Activated naive CD8-positive, alpha-beta T cell (primary cell): ENCODE measurements at regions not wholly inside any gene's neighbourhood (a gene's known extent, or its start where the extent isn't known, plus 50 kb on each side); places are given as distances from the start of the nearest gene placed in this dataset.
A peak's percentile ranks its signal among the peaks of the same experiment; 100 is the strongest.

Experiments
- H3K27ac Mint-ChIP-seq: one replicate; pipeline ENCODE4 v1.8.0; 2021; ENCODE audit warnings: mixed read lengths
- H3K27me3 Mint-ChIP-seq: one replicate; pipeline ENCODE4 v1.8.0; 2021; ENCODE audit warnings: mixed read lengths
- H3K36me3 Mint-ChIP-seq: one replicate; pipeline ENCODE4 v1.8.0; 2021; ENCODE audit warnings: mixed read lengths
- H3K4me1 Mint-ChIP-seq: one replicate; pipeline ENCODE4 v1.8.0; 2021; ENCODE audit warnings: low read depth, mixed read lengths
- H3K4me3 Mint-ChIP-seq: one replicate; pipeline ENCODE4 v1.8.0; 2021; ENCODE audit warnings: mild to moderate bottlenecking, mixed read lengths
- H3K9me3 Mint-ChIP-seq: one replicate; pipeline ENCODE4 v1.8.0; 2021; ENCODE audit warnings: low read depth, mixed read lengths

DNA sequence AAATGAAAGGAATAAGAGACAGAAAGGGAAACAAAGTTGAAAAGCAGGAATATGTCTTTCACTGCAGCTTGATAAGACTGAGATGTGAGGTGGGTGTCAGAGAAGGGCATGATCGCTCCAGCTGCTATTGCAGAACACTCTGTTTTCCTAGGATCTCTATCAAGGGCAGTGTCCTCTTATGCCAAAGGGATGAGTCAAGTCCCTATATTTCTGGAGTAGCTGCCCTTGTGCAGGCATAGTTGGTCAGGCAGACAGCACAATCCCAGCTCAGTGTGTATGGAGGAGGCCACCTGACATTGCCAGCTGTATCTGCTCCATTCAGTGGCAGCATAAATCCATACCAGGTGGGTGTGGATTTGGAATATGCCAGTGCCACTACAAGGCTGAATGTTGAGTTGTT is 101.6 kb downstream of the DAD1 start:
- H3K27ac Mint-ChIP-seq, result peak overlapping the region; percentile 96
- peak overlapping the region; percentile 93 for H3K4me3 Mint-ChIP-seq
- H3K4me1 Mint-ChIP-seq, result peaks cover 8% of the 10 kb centered on the region
- no peaks in the 10 kb centered on the region for H3K27me3 Mint-ChIP-seq
- H3K9me3 Mint-ChIP-seq, result no peaks in the 10 kb centered on the region
- peaks cover 6% of the 10 kb centered on the region for H3K36me3 Mint-ChIP-seq

DNA sequence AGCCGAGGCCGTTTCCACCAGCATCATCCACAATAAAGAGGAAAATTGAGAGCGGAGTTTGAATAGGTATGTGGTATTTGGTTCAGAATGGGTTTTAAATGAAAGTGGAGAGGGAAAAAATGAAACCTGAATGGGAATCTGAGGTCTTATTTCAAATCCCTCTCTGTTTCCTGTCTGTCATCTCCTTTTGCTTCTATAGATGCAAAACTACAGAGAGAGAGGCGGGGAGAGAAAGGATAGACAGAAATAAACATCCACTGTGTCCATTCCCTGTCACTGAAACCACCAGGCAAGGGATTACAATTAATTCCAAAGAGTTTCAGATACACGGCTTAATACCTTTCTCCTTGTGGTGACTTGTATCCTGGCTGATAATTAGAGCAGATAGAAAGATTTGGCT is 102.3 kb downstream of the DAD1 start:
- H3K27ac Mint-ChIP-seq, result peak overlapping the region; percentile 96
- H3K27me3 Mint-ChIP-seq, result no peaks in the 10 kb centered on the region
- H3K4me1 Mint-ChIP-seq, result peaks cover 6% of the 10 kb centered on the region
- H3K4me3 Mint-ChIP-seq, result peak overlapping the region; percentile 93
- H3K9me3 Mint-ChIP-seq, result no peaks in the 10 kb centered on the region
- peaks cover 4% of the 10 kb centered on the region for H3K36me3 Mint-ChIP-seq

DNA sequence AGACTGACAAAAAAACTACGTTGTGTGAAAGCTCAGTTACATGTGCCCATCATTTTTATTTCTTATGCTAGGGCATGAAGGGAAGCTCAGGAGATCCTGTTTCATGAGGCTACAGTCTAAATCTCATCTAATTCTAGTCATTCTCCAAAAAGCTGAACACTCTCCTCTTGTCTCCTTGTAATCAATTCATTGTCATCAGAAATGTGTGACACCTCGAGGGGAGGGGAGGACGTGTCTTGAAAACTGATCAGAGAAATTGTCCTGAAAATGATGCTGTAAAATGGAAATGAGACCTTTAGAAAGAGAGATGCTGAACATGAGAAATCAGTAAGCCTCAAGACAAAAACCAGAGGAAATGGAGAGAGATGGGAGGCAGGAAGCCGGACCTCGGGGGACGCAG is 103.4 kb downstream of the DAD1 start:
- no peaks in the 10 kb centered on the region for H3K27me3 Mint-ChIP-seq
- no peaks in the 10 kb centered on the region for H3K9me3 Mint-ChIP-seq
- H3K4me1 Mint-ChIP-seq, result peaks cover 2% of the 10 kb centered on the region
- H3K36me3 Mint-ChIP-seq, result peaks cover 4% of the 10 kb centered on the region
- peak overlapping the region; percentile 93 for H3K4me3 Mint-ChIP-seq
- peak overlapping the region; percentile 85 for H3K27ac Mint-ChIP-seq

DNA sequence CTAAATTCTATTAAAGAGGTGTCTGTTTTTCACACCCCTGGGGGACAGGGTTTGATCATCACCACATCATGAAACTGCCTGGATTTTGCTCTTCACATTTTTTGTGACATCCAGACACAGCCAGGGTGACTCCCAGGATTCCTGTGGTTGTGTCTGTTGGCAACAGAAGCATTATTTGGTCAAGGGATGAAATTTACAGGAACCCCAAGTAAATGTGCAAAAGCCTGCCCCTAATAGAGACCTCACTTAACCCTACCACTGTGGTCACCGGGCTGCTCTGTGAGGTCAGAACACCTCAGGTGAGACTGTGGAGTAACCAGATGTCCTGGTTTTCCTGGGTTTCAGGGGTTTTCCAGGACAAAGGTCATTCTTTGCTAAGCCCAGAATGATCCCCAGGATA is 103.8 kb downstream of the DAD1 start:
- Mint-ChIP-seq H3K27ac (peak overlapping the region; percentile 85), H3K4me3 (peak overlapping the region; percentile 93), H3K27me3 (no peaks in the 10 kb centered on the region), H3K4me1 (peaks cover 2% of the 10 kb centered on the region), H3K9me3 (no peaks in the 10 kb centered on the region), H3K36me3 (peaks cover 4% of the 10 kb centered on the region)

DNA sequence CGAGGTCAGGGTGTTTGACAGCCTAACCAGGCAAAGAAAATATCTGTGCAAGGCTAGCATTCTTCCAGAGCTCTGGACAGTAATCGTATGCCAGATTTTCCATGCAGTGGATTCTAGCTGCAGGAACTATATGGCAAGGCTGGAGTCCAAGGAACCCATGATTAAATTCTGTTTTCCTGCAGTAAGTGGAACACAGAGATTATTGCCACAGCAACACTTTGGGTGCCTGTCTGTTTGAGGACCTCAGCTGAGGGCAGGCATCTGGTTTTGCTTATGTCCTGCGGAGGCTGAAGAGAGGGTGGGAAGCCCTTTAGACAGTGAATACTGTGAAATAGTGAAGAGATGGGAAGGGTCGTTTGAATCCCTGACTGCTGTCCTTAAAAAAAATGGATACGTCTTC is 104.4 kb downstream of the DAD1 start:
- Mint-ChIP-seq H3K27me3 (no peaks in the 10 kb centered on the region), H3K27ac (peak overlapping the region; percentile 73), H3K4me1 (peaks cover 2% of the 10 kb centered on the region), H3K9me3 (no peaks in the 10 kb centered on the region), H3K36me3 (peaks cover 4% of the 10 kb centered on the region), H3K4me3 (peak overlapping the region; percentile 93)

DNA sequence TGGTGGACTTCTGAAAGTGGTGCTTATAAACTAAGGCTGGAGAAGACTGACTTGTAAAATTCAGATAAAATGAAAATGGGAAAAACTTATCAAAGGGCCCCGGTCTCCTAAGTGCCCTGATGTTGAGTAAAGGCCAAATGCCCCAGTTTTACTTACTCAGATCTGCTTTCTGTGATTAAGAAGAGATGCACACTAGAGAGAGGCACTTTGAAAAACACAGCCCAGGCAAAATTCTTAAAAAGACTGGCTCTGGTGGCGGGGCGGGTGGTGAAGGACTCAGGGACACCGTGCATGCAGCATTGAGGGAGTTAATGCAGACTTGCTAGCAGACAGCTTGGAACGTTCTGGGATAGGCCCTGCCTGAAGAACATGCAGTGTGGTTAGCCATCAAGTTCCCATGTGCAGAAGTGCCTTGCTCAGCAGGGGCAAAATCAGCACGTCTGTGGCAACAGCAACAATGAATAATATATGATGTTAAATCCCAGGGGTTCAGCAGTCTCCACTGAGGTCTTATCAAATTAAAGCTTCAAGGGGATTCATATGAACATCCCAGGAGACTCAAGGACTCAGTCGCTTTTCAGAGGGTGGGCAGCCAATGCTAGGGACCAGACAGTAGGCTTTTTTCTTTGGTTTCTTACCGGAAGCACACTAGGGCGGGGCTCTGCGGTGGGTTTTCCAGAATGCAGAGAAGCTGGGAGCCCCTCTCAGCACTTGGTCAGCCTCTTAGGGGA is 105.0 kb downstream of the DAD1 start:
- Mint-ChIP-seq H3K36me3 (peaks cover 4% of the 10 kb centered on the region), H3K27ac (peak overlapping the region; percentile 73), H3K4me3 (peak overlapping the region; percentile 93), H3K4me1 (peaks cover 2% of the 10 kb centered on the region), H3K9me3 (no peaks in the 10 kb centered on the region), H3K27me3 (no peaks in the 10 kb centered on the region)

DNA sequence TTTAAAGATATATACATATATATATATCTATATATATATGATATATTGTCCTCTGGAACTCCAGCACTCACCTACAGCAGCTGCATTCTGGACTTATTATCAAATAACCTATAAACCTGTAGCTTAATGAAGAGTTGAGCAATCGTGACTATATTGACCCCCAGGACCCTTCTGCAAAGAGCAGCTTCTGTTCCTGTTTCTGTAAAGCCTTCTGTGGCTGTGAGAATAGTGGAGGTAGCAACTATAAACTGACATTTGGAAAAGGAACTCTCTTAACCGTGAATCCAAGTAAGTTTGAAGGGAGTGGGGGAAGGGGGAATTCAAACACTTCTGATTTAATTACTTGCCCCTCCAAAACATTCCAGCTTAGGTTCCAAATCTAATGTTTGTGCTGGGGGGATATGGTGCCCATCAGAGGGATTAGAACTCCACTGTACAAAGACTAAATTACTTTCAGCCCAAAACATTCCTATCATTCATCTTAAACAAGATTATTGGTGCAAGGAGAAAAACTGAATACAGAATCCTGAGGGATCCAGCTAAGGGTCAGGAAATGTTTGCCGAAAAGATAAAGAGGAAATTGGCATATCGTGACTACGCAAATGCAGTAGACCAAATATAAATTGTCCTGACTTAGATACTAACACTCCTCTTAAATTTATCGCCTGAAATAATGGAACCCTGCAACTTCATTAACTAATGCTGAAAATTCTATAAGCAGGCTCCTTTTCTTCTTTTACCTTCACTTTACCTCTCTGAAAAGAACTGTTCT is 106.1 kb downstream of the DAD1 start:
- H3K4me1 Mint-ChIP-seq, result no peaks in the 10 kb centered on the region

DNA sequence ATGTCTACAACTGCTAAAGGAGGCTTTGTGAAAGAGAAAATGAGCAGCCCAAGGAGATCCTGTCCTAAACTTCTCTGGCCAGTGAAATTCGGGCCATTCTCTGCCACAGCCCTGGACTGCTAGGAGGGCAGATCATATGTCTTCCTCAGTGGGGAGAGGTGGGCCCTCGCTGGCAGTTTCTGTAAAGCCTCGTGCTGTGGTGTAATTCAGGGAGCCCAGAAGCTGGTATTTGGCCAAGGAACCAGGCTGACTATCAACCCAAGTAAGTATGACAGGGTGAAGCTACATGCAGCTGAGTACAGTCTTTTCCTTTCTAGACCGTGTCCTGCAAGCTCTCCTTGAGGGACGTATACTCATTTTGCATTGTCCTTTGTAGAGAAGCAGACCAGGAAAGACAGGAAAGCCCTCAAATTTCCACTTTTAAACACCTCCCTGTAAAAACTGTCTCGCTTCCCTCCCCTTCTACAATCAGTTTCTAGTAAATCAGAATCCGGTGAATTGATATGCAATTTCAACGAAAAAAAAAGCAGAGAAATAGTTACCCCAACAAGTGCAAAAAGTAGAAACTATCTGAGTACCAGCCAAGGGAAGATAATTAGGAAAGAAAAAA is 106.8 kb downstream of the DAD1 start:
- Mint-ChIP-seq H3K27ac (peak overlapping the region; percentile 72), H3K4me1 (no peaks in the 10 kb centered on the region), H3K4me3 (peak overlapping the region; percentile 73), H3K27me3 (no peaks in the 10 kb centered on the region), H3K9me3 (no peaks in the 10 kb centered on the region), H3K36me3 (no peaks in the 10 kb centered on the region)

More for the DNA sequence above, 106.1 kb downstream of the DAD1 start:
- peak overlapping the region; percentile 83 for H3K27ac Mint-ChIP-seq
- H3K36me3 Mint-ChIP-seq, result no peaks in the 10 kb centered on the region
- no peaks in the 10 kb centered on the region for H3K27me3 Mint-ChIP-seq
- peak overlapping the region; percentile 93 for H3K4me3 Mint-ChIP-seq
- no peaks in the 10 kb centered on the region for H3K9me3 Mint-ChIP-seq

DNA sequence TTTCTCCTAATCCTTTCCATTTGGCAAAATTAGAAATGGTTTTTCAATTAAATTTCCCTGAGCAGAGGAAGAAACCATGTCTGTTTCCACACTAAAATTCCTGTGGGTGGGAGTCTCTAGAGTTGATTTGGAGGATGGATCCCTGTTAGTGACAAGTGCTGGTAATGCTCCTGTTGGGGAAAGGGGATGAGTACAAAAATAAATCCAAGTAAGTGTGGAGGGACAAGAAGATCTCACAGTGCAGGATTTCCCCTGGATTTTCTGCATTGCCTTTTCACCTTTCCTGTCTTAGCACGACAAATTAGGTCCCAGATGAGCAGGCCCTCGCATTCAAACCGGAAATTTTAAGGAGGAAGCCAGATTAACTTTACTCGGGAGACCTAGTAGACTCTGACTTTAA is 107.5 kb downstream of the DAD1 start:
- no peaks in the 10 kb centered on the region for H3K27me3 Mint-ChIP-seq
- H3K4me1 Mint-ChIP-seq, result no peaks in the 10 kb centered on the region
- H3K4me3 Mint-ChIP-seq, result peak overlapping the region; percentile 73
- peak overlapping the region; percentile 72 for H3K27ac Mint-ChIP-seq
- no peaks in the 10 kb centered on the region for H3K36me3 Mint-ChIP-seq
- no peaks in the 10 kb centered on the region for H3K9me3 Mint-ChIP-seq

DNA sequence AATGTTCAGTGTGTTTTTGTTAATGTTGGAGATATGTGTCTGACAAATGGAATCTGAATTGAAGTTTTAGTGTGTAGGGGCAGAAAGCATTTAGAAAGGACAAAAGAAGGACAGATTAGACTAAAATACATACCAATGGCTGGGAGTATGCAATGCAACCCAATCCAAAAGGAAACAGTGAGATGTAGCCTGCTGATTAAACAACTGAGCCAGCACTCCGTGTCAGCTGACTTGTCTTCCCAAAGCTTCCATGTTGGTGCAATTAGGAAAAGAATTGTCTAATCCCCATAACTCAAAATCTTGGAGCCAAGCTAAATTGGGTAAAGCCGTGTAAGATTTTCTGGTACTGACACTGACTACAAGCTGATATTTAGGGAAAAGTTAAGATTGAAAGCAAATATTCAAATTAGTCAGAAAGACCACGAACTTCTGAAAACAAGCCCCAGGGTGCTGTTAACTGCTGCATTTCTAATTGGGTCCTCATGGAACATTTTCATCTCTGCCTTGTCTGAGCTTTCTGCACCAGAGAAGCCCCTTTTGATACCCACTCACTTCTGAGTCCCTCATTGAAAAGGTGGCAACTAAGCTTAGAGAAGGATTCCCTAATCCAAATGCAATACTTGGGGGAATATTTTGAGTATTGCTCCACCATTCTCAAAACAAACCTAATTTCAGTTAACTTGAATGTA is 109.1 kb downstream of the DAD1 start:
- Mint-ChIP-seq H3K27ac (peak overlapping the region; percentile 64), H3K4me3 (peak overlapping the region; percentile 65), H3K36me3 (no peaks in the 10 kb centered on the region), H3K4me1 (no peaks in the 10 kb centered on the region), H3K27me3 (no peaks in the 10 kb centered on the region), H3K9me3 (no peaks in the 10 kb centered on the region)

DNA sequence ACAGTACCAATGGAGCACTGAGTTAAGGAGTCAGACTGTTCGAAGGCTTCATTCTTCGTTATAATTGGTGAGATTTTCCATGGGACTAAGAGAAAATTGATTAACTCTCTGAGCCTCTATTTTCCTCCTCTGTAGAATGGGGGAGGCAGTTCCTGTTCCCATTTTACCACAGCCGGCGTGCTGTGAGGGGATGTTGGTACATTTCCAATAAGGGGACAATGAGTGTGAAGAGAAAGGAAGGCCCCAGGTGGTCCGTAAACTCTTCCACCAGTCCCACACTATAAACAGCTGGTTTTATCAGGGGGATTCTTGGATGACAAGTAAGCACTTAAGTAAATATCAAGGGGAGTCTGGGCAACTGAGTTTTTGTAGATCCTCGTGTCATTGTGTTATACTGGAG is 109.9 kb downstream of the DAD1 start:
- no peak overlapping the region for H3K27ac Mint-ChIP-seq
- H3K4me1 Mint-ChIP-seq, result no peaks in the 10 kb centered on the region
- no peaks in the 10 kb centered on the region for H3K36me3 Mint-ChIP-seq

DNA sequence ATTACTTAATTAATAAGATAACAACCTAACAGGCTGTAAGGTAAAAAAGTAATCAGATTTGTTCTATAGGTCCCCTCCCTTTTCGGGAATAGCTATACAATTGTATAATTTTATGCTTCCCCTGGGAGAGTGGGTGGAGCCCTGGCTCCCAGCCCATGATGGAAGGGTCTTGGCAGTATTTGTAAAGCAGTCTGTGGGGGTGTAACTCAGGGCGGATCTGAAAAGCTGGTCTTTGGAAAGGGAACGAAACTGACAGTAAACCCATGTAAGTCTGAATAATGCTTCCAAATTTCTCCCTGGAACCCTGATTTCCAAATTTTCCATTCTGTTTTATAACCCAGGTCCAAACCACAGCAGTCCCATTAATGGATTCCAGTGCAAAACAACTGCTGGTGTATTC is 110.4 kb downstream of the DAD1 start:
- Mint-ChIP-seq H3K4me3 (peak overlapping the region; percentile 65), H3K27me3 (no peaks in the 10 kb centered on the region), H3K27ac (peak overlapping the region; percentile 16), H3K9me3 (no peaks in the 10 kb centered on the region), H3K36me3 (no peaks in the 10 kb centered on the region), H3K4me1 (no peaks in the 10 kb centered on the region)

More for the DNA sequence above, 109.9 kb downstream of the DAD1 start:
- Mint-ChIP-seq H3K9me3 (no peaks in the 10 kb centered on the region), H3K4me3 (peak overlapping the region; percentile 65), H3K27me3 (no peaks in the 10 kb centered on the region)

DNA sequence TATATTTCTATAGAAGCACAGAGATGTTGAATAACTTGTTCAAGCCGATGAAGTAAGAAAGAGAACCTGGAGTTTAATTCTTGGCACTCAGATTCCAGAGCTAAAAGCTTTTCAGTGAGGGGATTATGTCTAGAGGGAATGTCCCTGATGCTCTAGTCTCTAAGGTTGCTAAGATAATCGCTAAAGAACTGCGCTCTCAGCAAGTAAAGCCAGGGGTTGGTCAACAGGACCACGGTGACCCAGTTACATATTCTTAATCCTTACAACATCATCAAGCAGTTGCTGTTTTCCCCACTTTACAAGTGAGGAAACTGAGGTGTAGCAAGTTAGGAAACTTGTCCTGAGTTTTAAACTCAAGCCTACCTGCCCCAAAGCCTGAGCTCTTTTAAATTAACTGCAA is 110.8 kb downstream of the DAD1 start:
- Mint-ChIP-seq H3K4me1 (no peaks in the 10 kb centered on the region), H3K4me3 (no peak overlapping the region), H3K27me3 (no peaks in the 10 kb centered on the region), H3K36me3 (no peaks in the 10 kb centered on the region), H3K9me3 (no peaks in the 10 kb centered on the region), H3K27ac (no peak overlapping the region)

DNA sequence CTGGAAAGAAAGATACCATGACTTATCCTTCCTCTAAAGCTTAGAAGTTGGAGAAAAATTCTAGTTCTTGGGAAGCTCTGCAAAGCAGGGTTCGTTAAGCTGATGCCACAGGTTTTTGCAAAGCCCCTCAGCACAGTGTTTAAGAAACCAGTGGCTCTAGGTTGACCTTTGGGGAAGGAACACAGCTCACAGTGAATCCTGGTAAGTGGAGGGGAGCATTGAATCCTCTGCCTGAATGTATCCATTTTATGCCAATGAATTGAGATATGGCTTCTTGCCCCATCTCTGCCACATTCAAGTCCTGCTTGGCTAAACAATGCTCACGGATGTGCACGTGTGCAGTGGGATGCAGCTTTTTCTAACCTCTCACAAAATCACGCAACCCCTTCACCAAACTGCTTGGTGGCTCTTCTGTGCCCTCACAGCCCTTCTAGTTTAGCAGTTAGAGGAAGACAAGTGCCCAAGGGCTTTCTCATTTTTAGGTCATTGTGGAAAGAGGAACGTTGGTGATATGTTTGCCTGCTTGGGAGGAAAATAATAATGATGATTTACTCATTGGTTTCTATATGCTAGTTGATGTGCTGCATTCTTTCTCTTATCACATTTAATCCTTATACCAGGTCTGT is 111.3 kb downstream of the DAD1 start:
- H3K27ac Mint-ChIP-seq, result no peak overlapping the region
- H3K9me3 Mint-ChIP-seq, result no peaks in the 10 kb centered on the region
- peak overlapping the region; percentile 54 for H3K4me3 Mint-ChIP-seq
- no peaks in the 10 kb centered on the region for H3K4me1 Mint-ChIP-seq
- no peaks in the 10 kb centered on the region for H3K36me3 Mint-ChIP-seq
- H3K27me3 Mint-ChIP-seq, result no peaks in the 10 kb centered on the region
